ENCODE measurements at regions not wholly inside any gene's neighbourhood (a gene's known extent, or its start where the extent isn't known, plus 50 kb on each side); places are given as distances from the start of the nearest gene placed in this dataset.
"Not testable (repeated sequence)": the region's sequence is repeated elsewhere in the genome, so short reads cannot be mapped to it uniquely, and the experiment has no call there.

DNA sequence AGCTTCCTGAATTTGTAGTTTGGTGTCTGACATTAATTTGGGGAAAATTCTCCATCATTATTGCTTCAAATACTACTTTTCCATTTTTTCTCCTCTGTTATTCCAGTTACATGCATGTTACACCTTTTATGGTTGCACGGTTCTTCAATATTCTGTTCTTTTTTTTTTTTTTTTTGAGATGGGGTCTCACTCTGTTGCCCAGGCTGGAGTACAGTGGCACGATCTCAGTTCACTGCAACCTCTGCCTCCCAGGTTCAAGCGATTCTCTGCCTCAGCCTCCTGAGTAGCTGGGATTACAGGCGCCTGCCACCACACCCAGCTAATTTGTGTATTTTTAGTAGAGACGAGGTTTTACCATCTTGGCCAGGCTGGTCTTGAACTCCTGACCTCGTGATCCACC lies 109.4 kb upstream of the XIST start:
- not testable (repeated sequence) for DNase-seq

GRCh38 chrX:73944563-73944908 lies 92.0 kb upstream of the XIST start:
- DNase-seq: no peak

DNA sequence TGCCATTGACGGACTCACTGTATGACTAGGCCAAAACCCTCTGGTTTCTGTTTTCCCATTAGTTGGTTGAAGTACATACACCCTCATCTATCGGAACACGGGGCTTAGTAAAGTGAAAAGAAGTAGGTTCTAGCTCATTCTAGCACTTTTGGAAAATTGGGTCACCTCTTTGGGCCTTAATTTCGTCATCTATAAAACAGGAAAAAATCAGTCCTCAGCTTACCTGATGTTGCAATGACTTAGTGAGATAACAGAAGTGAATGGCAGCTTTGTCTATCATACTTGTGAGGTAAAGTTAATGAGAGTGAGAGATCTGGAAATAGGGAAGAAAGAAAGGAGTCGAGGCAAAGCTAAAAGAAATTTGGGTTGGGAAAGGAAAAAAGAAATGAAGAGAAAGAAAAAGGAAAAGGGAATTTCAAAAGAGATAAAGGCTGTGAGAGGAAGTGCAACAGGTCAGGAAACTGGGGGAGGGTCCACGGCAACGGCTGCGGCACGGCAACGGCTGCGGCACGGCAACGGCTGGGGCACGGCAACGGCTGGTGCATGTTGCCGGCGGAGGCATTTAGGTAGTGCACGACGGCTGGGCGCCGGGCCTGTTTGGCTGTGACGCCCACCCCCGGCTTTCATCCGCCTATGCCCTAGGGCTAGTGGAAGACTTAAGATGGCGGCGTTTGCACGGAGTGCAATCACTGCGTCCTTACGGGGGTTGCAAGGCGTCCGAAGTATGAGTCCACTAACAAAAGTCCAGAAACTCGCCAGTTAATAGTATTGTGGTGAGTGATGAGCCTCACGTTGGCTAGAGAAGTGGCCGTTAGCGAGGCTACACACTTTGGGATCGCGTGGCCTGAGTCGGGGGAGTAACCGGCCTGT lies 91.4 kb upstream of the XIST start:
- peak; percentile 1 to 92 (median 72) for DNase-seq

DNA sequence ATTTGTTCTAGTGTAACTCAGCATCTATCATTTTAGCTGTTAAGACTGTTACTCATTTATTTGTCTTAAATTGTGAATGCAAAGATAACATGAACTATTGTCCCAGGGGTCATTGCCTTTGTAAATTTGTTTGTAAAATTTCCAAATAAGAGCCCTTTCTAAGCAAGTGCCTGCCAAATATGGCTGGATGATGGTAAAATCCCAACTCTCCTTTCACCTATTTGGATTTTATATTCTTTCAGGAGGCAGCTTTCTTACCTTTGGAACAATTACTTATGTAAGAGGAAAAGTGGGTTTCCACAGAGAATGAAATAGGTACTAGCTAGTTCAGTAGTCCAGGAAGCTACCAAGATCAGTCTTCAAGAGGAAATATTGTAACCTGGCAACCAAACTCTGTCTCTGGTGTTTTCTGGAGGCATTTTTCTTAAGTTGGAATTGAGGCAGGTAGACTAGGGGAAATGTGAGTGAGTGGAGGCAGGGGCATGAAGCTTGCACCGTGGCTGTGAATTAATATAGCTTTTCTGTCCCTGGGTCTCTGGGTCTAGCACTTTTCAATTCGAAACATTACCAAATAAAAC lies 88.5 kb upstream of the XIST start:
- no peak for DNase-seq

GRCh38 chrX:73937843-73938242 lies 85.3 kb upstream of the XIST start:
- not testable (repeated sequence) for DNase-seq

DNA sequence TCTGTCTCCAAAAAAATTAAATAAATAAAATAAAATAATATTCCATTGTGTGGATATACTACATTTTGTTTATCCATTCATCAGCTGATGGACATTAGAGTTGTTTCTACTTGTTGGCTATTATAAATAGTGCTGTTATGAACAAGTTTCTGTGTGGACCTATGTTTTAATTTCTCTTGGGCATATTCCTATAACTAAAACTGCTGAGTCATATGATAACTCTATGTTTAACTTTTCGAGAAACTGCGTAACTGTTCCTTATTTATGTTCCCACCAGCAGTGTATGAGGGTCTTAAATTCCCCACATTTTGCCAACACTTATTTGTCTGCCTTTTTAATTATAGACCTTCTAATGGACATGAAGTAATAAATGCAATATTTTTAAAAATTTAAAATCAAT lies 80.0 kb upstream of the XIST start:
- no peak for DNase-seq

- DNase-seq: no peak
These were observed 77.8 kb upstream of the XIST start for GRCh38 chrX:73930300-73930699.

DNA sequence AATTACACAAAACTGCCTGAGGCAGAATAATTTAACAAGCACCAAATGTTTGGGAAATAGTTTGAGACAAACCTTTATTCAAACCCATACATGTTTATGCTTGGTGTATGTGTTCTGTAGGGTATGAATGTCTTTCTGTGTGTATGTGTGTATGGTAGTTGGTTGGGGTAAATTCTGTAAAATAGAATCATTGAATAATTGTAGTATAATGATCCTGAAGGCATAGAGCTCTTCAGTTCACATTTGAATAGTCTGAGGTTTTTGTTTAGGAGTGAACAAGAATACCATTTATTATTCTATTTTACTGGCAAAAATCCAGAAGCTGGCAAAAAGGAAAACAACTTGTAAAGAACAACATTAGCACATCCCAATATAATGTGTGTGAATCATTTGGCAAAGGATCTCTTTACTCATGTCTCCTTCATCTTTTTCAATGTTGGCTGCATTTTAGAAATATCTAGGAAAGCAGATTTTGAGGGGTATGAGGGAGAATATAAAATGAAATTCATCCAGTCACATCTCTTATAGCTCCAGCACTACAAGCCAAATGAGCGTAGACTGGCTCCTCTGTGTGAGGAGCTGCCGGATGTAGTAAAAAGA lies 70.4 kb upstream of the XIST start:
- peak in 1 of 51 donors; percentile 1 for DNase-seq

DNA sequence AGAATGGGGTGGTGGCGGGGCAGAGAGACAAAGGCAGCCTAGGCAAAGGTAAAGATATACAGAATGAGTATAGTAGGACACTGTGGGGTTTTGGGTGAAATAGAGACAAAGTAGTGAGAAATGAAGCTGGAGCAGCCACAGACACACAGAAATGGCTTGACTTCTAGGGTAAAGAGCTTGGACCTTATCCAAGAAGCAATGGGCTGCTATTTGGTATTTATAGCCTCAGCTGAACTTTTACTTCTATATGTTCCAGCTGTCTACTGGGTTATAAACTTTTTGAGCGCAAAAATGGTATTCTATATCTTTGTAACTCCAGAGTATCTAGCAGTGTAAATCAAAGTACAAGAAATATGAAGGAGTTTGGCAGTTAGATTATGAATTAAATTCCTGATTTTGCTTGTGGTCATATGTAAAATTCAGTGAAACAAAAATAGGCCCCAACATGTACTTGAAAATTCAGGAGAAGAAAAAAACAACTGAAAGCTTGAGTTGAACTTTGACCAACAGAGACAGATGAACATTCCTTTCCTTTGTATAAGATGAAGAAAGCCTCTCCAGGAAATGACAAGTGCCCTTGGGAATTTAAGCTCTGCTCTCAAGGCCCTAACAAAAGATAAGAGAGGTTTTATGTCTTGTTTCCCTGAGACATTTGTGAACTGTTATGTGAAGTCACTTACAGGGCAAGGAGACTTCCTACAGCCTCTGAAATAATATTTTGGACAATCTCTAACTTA lies 64.6 kb upstream of the XIST start:
- no peak for DNase-seq

- DNase-seq: no peak
These were observed 64.0 kb upstream of the XIST start for GRCh38 chrX:73916489-73916888.

DNA sequence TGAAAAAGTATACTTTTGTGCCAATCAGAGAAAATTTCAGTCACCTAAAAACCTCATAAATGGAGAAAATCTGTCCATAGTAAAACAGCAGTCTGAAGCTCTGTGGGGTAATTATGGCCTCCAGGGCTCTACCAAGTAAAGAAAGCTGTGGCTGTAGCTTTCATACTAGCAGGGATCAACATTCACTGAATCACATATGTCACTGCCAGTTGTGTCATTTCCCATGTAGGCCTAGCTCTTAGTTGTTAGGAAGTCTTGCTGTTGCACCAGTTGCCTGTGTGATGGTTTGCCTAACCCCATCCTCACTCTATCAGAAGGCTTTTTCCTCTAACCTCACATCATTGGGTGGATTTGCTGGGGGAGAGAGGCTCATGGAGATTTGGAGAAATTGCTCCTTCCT lies 62.3 kb upstream of the XIST start:
- not testable (repeated sequence) for DNase-seq

GRCh38 chrX:73913580-73913979 lies 61.1 kb upstream of the XIST start:
- DNase-seq: no peak

- not testable (repeated sequence) for DNase-seq
These were observed 59.4 kb upstream of the XIST start for GRCh38 chrX:73911946-73912345.

DNA sequence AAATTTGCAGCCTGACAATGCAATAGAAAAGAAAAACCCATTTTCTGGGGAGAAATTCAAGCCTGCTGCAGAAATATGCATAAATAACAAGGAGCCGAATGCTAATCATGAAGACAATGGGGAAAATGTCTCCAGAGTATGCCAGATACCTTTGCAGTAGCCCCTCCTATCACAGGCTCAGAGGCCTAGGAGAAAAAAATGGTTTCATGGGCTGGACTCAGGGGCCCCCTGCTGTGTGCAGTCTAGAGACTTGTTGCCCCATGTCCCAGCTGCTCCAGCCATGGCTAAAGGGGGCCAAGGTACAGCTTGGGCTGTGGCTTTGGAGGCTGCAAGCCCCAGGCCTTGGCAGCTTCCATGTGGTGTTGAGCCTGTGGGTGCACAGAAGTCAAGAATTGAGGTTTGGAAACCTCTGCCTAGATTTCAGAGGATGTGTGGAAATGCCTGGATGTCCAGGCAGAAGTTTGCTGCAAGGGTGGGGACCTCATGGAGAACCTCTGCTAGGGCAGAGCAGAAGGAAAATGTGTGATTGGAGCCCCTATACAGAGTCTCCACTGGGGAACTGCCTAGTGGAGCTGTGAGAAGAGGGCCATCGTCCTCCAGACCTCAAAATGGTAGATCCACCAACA lies 53.3 kb upstream of the XIST start:
- not testable (repeated sequence) for DNase-seq

GRCh38 chrX:73903941-73904340 lies 51.4 kb upstream of the XIST start:
- DNase-seq: no peak

Measured in hypothalamus (tissue), 51 donors.